HepG2 (cell line): ENCODE measurements at regions not wholly inside any gene's neighbourhood (a gene's known extent, or its start where the extent isn't known, plus 50 kb on each side); places are given as distances from the start of the nearest gene placed in this dataset.

ENCODE experiments used
- ATAC-seq: fragments of 200-7000 bp; cut with Tn5 transposase; 3 replicates; pipeline ENCODE4 v1.9.1; 2020; ENCODE audit warnings: mild to moderate bottlenecking, moderate library complexity
- BruUV-seq: library from RNA; stranded (reverse); fragments of 400-500 nt; replicated peaks from 2 replicates; lab custom pipeline; 2021; lab: Mats Ljungman, UMichigan
- CTCF ChIA-PET: fragments of 300-600 bp; formaldehyde crosslinking; extraction: SDS; loops from one replicate; lab custom pipeline; 2021; ENCODE audit warnings: low total read pairs, inconsistent platforms, low intra/inter-chr PET ratio; lab: Yijun Ruan, JAX
- POLR2A ChIA-PET: fragments of 350-600 bp; sonication (Branson Sonifier 250); formaldehyde crosslinking; loops from one replicate; lab custom pipeline; 2020; ENCODE audit warnings: antibody characterized with exemption, inconsistent platforms; lab: Yijun Ruan, JAX
- DNase-seq: peaks from one replicate; pipeline ENCODE4 v3.0.0-alpha.2; 2015; ENCODE audit warnings: low spot score
- FAIRE-seq: peaks from 3 replicates; lab custom pipeline; 2011; peaks lifted over from hg19 to GRCh38; lab: Jason Lieb, UNC
- H2AFZ ChIP-seq: one replicate; pipeline ENCODE4 v1.6.1; 2011; ENCODE audit warnings: low read length, inconsistent platforms
- H3K27ac ChIP-seq: fragments of 300-600 bp; 3 replicates; pipeline ENCODE4 v1.8.0; 2011; ENCODE audit warnings: mixed run types, mild to moderate bottlenecking, mixed read lengths, low read length, inconsistent platforms; ENCODE audit not compliant: insufficient read depth; ENCODE audit errors: extremely low read length
- H3K27me3 ChIP-seq, 2 experiments: fragments of 200-600 bp in 1 of 2; 2 replicates in 1 of 2; 3 replicates in 1 of 2; pipeline versions ENCODE4 v1.6.0 to v1.8.0; 2011; ENCODE audit warnings: low read length in 2 of 2, mild to moderate bottlenecking in 2 of 2, moderate library complexity in 2 of 2, inconsistent platforms in 1 of 2; ENCODE audit not compliant: insufficient read depth in 2 of 2, control insufficient read depth in 1 of 2
- H3K36me3 ChIP-seq, 2 experiments: fragments of 200-600 bp in 1 of 2; replicated peaks in 1 of 2; 2 replicates in 1 of 2; 3 replicates in 1 of 2; pipeline versions ENCODE4 v1.5.1 to v1.8.0; 2011; ENCODE audit warnings: low read length in 2 of 2, inconsistent platforms in 1 of 2; ENCODE audit not compliant: insufficient read depth in 2 of 2, control insufficient read depth in 1 of 2
- H3K4me1 ChIP-seq: 2 replicates; pipeline ENCODE4 v1.5.1; 2012; ENCODE audit warnings: low read length, inconsistent platforms; ENCODE audit not compliant: insufficient read depth
- H3K4me2 ChIP-seq: 2 replicates; pipeline ENCODE4 v1.6.0; 2011; ENCODE audit warnings: low read depth, low read length, inconsistent platforms
- H3K4me3 ChIP-seq, 3 experiments: fragments of 200-600 bp in 1 of 3; sonication (generic), shearing (Covaris generic) in 1 of 3; replicated peaks in 1 of 3; 2 replicates each; pipeline ENCODE4 v1.5.1; 2011 to 2016; ENCODE audit warnings: low read length in 3 of 3, inconsistent platforms in 2 of 3, low read depth in 2 of 3, mild to moderate bottlenecking in 2 of 3, control low read depth in 1 of 3, mixed read lengths in 1 of 3; ENCODE audit not compliant: insufficient read depth in 1 of 3
- H3K79me2 ChIP-seq: one replicate; pipeline ENCODE4 v1.6.1; 2011; ENCODE audit warnings: low read length, inconsistent platforms; ENCODE audit not compliant: insufficient read depth
- H3K9ac ChIP-seq: 2 replicates; pipeline ENCODE4 v1.6.0; 2011; ENCODE audit warnings: mild to moderate bottlenecking, low read depth, low read length, inconsistent platforms; ENCODE audit not compliant: insufficient read depth
- H3K9me3 ChIP-seq: 2 replicates; pipeline ENCODE4 v1.5.1; 2012; ENCODE audit warnings: mild to moderate bottlenecking, low read length
- H4K20me1 ChIP-seq: 2 replicates; pipeline ENCODE4 v1.6.0; 2011; ENCODE audit warnings: inconsistent platforms, mild to moderate bottlenecking, low read length, moderate library complexity; ENCODE audit not compliant: insufficient read depth
- ASH2L ChIP-seq: fragments of 300-600, 200-600 bp; sonication (generic); IDR thresholded peaks from 2 replicates; pipeline ENCODE4 v1.7.0; 2017; ENCODE audit warnings: low read depth, mild to moderate bottlenecking, moderate library complexity, mixed read lengths, low read length; ENCODE audit not compliant: insufficient read length
- ELF1 ChIP-seq: sonication (generic); formaldehyde crosslinking; IDR thresholded peaks from 2 replicates; pipeline ENCODE4 v1.4.0; 2020; ENCODE audit warnings: missing genetic modification reagents
- GATA4 ChIP-seq: sonication (generic); IDR thresholded peaks from 2 replicates; pipeline ENCODE4 v1.6.1; 2016; ENCODE audit warnings: antibody characterized with exemption, low read depth, borderline replicate concordance
- JUND ChIP-seq: sonication (generic); formaldehyde crosslinking; IDR thresholded peaks from 2 replicates; pipeline ENCODE4 v1.8.0; 2022; ENCODE audit warnings: mild to moderate bottlenecking, missing genetic modification reagents
- SMARCC2 ChIP-seq: fragments of 450-650 bp; IDR thresholded peaks from 2 replicates; pipeline ENCODE4 v1.6.1; 2017; ENCODE audit warnings: antibody characterized with exemption, mild to moderate bottlenecking
- WIZ ChIP-seq: sonication (generic); formaldehyde crosslinking; IDR thresholded peaks from 2 replicates; pipeline ENCODE4 v1.5.1; 2020; ENCODE audit warnings: mild to moderate bottlenecking, missing genetic modification reagents
- WGBS: methylation state at CpG from one replicate; pipeline ENCODE4 v1.1.6; 2017; ENCODE audit warnings: low lambda C conversion rate; 5-methylcytosine and 5-hydroxymethylcytosine counted together
- in situ Hi-C: cut with HindIII; loops from 2 replicates; pipeline ENCODE4 v1.10.0; 2017; ENCODE audit warnings: low pct_unique_long_range_greater_than_20kb; ENCODE audit not compliant: extremely low pct_ligation_motif_present
- intact Hi-C: fragments of 100-400 bp; cut with micrococcal nuclease; formaldehyde crosslinking; loops from one replicate; pipeline ENCODE4 v1.10.0; 2022; ENCODE audit not compliant: unreplicated experiment

DNA sequence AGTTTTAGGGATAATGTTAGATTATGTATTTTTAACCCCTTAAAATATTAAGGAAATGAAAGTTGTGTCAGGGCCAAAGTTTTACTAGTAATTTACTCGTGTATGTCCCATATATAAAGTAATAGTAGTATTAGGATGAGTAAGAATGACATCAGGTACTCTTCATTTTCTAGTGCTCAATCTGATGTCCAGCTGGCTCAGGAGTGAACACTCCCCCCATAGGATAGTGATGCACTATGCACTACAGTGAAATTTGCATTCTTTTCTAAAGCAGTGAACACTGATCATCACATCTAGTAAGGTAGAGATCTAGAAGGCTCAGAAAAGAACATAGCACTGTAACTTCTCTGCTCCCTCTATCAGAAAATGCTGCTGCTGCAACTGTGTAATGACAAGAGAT lies 409.7 kb downstream of the GLUD2 start:
- DNase-seq (no peak), ATAC-seq (no peak), FAIRE-seq (no peak)
- Histone ChIP-seq H3K27me3 (no peaks in the 10 kb centered on the region), H4K20me1 (no peaks in the 10 kb centered on the region), H3K4me3 (no peak overlapping the region), H2AFZ (no peak overlapping the region), H3K79me2 (no peaks in the 10 kb centered on the region), H3K4me1 (no peaks in the 10 kb centered on the region), H3K27ac (no peak overlapping the region), H3K36me3 (no peaks in the 10 kb centered on the region), H3K9ac (no peak overlapping the region), H3K4me2 (no peak overlapping the region), H3K9me3 (no peaks in the 10 kb centered on the region)
- POLR2A ChIA-PET, result no interaction called here
- 0% methylated on average over 1 of the region's 1 CpG for WGBS
- in situ Hi-C loops, result no loop called here
- intact Hi-C loops, result no loop called here
- TF ChIP-seq GATA4 (no peak), SMARCC2 (no peak), ASH2L (no peak), ELF1 (CRISPR knock-in tag) (no peak), JUND (CRISPR knock-in tag) (no peak)
- no TSS peak for BruUV-seq
- CTCF ChIA-PET, result no interaction called here

DNA sequence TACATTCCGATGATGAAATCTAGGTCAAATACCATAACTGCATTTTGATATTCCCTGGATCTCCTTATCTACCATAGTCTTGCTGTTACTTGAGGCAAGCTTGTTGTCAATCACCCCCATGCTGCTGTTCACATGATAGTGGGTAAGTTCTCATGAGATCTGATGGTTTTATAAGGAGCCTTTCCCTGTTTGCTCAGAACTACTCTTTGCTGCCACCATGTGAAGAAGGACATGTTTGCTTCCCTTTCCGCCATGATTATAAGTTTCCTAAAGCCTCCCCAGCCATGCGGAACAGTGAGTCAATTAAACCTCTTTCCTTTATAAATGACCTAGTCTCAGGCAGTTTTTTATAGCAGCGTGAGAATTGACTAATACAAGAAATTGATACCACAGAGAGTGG lies 432.0 kb downstream of the GLUD2 start:
- no peak for ATAC-seq
- H4K20me1 ChIP-seq, result no peaks in the 10 kb centered on the region
- no peaks in the 10 kb centered on the region for H3K9me3 ChIP-seq
- in situ Hi-C loops (no loop called here), intact Hi-C loops (no loop called here)
- no peak for DNase-seq
- ChIA-PET CTCF (no interaction called here), POLR2A (no interaction called here)
- H3K36me3 ChIP-seq, result no peaks in the 10 kb centered on the region
- TF ChIP-seq WIZ (CRISPR knock-in tag), result no peak
- BruUV-seq, result no TSS peak
- H3K4me2 ChIP-seq, result no peak overlapping the region
- 73% methylated on average over 4 of the region's 4 CpGs for WGBS
- H3K27ac ChIP-seq, result no peak overlapping the region
- no peak overlapping the region for H2AFZ ChIP-seq
- no peak for FAIRE-seq
- no peak overlapping the region for H3K4me3 ChIP-seq
- H3K79me2 ChIP-seq, result no peaks in the 10 kb centered on the region
- no peak overlapping the region for H3K9ac ChIP-seq
- H3K27me3 ChIP-seq, result no peaks in the 10 kb centered on the region
- H3K4me1 ChIP-seq, result no peaks in the 10 kb centered on the region
